ENCODE measurements at regions not wholly inside any gene's neighbourhood (a gene's known extent, or its start where the extent isn't known, plus 50 kb on each side); places are given as distances from the start of the nearest gene placed in this dataset.

DNA sequence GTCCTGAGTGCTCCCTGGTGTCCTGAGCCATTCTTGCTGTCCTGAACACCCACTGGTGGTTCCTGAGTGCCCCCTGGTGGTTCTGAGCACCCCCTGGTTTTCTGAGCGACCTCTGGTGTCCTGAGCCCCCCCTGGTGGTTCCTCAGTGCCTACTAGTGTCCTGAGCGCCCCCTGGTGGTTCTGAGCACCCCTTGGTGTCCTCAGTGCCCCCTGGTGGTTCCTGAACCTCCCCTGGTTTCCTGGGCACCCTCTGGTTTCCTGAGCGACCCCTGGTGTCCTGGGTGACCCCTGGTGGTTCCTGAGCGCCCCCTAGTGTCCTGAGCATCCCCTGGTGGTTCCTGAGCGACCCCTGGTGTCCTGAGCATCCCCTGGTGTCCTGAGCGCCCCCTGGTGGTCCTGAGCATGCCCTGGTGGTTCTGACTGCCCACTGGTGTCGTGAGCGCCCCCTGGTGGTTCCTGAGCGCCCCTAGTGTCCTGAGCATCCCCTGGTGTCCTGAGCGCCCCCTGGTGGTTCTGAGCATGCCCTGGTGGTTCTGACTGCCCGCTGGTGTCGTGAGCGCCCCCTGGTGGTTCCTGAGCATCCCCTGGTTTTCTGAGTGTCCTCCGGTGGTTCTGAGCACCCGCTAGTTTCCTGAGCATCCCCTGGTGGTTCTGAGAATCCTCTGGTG, 473.1 kb downstream of the TMEM121 start:
- TF ChIP-seq, protein P1, sequence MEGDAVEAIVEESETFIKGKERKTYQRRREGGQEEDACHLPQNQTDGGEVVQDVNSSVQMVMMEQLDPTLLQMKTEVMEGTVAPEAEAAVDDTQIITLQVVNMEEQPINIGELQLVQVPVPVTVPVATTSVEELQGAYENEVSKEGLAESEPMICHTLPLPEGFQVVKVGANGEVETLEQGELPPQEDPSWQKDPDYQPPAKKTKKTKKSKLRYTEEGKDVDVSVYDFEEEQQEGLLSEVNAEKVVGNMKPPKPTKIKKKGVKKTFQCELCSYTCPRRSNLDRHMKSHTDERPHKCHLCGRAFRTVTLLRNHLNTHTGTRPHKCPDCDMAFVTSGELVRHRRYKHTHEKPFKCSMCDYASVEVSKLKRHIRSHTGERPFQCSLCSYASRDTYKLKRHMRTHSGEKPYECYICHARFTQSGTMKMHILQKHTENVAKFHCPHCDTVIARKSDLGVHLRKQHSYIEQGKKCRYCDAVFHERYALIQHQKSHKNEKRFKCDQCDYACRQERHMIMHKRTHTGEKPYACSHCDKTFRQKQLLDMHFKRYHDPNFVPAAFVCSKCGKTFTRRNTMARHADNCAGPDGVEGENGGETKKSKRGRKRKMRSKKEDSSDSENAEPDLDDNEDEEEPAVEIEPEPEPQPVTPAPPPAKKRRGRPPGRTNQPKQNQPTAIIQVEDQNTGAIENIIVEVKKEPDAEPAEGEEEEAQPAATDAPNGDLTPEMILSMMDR (IDR thresholded peaks at IDR 0.05): peak in 1 of 7 experiments; percentile 26
- TF ChIP-seq POLR2AphosphoS5 (IDR thresholded peaks at IDR 0.05): no peak
- no peak for TF ChIP-seq POLR2A (IDR thresholded peaks at IDR 0.05)
- TF ChIP-seq EP300 (IDR thresholded peaks at IDR 0.05): no peak

Measured in stomach (tissue), 4 donors.